Renal pelvis (tissue), 1 donor: ENCODE measurements at regions not wholly inside any gene's neighbourhood (a gene's known extent, or its start where the extent isn't known, plus 50 kb on each side); places are given as distances from the start of the nearest gene placed in this dataset.
"Not testable (repeated sequence)": the region's sequence is repeated elsewhere in the genome, so short reads cannot be mapped to it uniquely, and the experiment has no call there.

ENCODE experiments used
- DNase-seq: peaks from one replicate; pipeline ENCODE4 v3.0.0-alpha.2; 2013

DNA sequence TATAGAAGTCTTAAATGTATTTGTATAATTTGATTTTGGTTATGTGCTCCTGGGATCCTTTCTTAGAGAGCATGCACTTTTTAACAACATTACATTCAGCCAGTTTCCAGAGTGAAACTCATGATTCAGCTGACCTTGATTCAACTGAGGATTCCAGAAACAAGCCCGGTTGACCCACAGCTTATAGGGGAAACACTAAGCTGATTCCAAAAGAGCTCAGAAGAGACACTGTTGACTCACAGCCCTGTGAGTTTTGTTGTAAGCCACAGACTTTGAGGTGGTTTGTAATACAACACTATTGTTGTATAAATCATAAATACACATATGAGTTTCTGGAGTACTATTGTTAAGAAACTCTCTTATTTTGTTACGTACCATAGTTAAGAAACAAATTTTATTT is 133.8 kb upstream of the MGAT4C start:
- no peak for DNase-seq

DNA sequence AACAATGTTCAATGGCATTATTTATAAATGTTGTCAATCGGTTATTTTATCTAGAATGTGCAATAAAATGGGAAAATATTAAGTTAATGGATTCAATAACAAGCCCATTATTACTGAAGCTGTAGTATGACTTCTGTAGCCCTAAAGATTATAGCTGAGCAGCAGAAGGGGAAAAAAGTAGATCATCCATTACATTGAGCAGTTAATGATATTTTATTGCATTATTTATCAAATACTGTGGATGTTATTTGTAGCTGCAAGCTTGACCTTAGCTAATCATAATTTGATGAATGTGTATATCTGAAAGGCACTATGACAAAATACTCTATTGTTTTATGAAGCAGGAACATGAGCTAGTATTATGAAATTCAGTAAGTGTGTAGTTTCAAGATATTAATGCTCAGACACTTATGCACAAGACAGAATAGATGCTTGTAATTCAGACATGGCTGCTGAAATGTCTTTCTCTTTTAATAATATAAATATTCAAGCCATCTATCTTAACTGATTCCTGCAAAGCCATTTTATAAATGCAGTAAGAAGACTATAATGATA is 131.5 kb upstream of the MGAT4C start:
- no peak for DNase-seq

GRCh38 chr12:86383759-86384158 is 127.6 kb upstream of the MGAT4C start:
- DNase-seq = not testable (repeated sequence)

GRCh38 chr12:86379337-86379736 is 123.1 kb upstream of the MGAT4C start:
- no peak for DNase-seq

GRCh38 chr12:86376052-86376451 is 119.9 kb upstream of the MGAT4C start:
- no peak for DNase-seq

- no peak for DNase-seq
These were observed 117.6 kb upstream of the MGAT4C start for GRCh38 chr12:86373813-86374212.

DNA sequence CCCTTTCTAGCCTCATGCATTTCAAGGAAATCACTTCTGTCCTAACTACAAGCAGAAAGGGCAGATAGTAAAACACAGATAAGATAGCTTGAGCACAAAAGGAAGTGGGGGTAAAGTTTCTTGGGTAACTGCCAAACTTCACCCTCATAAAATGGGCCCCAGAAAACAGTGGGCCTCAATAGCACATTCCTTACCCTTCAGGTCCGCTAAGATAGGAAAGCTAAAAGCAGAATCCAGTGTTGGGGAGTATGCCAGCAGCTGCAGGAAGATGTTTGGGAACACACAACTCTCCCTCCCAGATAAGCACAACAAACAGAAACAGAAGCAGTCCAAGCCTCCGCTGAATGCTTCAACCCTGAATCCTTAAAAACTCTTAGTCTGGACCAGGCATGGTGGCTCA is 110.9 kb upstream of the MGAT4C start:
- DNase-seq = no peak

GRCh38 chr12:86349196-86349595 is 93.0 kb upstream of the MGAT4C start:
- DNase-seq = no peak

DNA sequence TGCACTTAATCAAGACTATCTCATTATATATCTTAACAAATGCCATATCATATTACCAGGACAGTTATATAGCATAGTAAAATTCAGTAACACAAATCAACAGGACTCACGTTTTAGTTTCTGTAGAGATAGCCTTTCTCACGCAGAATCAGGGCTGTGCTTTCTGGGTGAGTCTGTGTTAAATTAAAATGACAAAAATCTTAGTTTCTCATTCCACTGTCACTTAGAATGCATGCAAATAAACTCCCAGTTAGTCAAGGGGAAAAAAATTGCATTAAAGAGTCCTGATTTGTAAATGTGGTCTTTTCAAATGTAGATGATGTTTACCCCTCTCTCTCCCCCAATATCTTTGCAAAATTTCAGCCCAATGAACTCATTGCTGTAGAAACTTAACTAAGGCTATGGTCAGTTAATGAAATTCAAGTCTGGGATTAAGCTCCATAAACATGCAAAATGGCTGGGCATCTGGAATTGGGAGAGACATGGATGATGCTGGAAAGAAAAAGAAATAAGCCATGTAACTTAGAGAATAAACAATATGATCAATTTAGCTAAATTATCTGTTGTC is 77.8 kb upstream of the MGAT4C start:
- no peak for DNase-seq

DNA sequence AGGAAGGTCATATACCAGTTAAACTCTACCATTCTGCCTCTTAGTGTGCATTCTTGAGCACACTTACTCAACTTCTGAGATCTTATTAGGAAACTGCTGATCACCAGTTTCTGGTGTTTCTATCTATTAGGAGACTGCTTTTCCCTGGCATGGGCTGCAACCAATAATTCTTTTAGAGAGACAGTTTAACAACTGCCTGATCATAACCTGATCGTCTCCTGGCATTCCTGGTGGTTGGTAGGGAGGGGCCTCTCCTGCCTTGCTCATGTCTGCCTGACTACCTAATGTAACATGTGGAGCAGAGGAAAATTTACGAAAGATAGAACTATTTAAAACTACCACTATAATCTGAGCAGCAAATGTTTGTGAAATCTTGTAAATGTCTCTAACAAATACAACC is 75.3 kb upstream of the MGAT4C start:
- peak; percentile 5 for DNase-seq

DNA sequence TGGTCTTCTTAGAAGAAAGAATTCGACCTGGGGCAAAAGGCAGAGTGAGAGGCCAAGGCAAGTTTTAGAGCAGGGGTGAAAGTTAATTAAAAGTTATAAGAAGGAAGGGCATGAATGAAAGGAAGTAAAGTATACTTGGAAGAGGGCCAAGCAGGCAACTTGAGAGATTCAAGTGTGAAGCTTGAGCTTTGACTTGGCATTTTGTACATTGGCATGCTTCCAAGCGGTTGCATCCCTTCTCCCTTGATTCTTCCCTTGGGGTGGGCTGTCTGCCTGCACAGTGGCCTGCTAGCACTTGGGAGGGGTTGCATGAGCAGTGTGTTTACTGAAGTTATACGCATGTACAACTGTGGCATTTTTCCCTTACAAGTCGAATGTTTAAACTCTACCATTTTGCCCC is 74.8 kb upstream of the MGAT4C start:
- peak; percentile 4 for DNase-seq

- DNase-seq = no peak
These were observed 56.0 kb upstream of the MGAT4C start for GRCh38 chr12:86312232-86312631.
